ENCODE measurements at regions not wholly inside any gene's neighbourhood (a gene's known extent, or its start where the extent isn't known, plus 50 kb on each side); places are given as distances from the start of the nearest gene placed in this dataset.
A peak's percentile ranks its signal among the peaks of the same experiment; 100 is the strongest.

DNA sequence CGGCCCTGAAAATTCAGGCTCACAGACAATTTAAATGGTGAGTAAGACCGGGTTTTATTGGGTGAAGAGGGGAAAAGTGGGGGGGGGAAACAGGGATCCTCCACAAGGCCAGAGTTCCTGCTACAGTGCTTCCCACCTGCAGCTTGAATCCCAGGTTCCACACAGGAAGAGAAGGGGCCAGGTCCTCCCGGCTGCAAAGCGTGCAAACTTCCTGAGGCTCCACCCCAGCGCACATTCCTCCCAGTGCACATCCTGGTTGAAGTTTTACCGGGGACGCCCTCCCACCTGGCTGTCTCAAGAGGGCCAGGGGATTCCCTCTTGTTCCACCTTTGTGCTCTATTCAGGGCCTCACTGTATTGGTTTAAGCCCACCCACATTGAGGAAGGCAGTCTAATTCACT, 347.7 kb upstream of the REG3G start:
- Histone ChIP-seq H3K4me3 (replicated peaks in 1 of 4; ENCODE audit: control extremely low read depth in 1 of 4, insufficient read depth in 1 of 4, low read depth in 3 of 4, low read length in 4 of 4) (no peak overlapping the region), H3K27ac (ENCODE audit: insufficient read depth, low read length) (no peak overlapping the region), H3K9me3 (ENCODE audit: control insufficient read depth, insufficient read depth, low read depth, low read length) (no peaks in the 10 kb centered on the region), H3K4me2 (ENCODE audit: extremely low read depth, insufficient read depth, low read length) (no peak overlapping the region), H3K36me3 (ENCODE audit: control insufficient read depth, insufficient read depth, low read length) (no peaks in the 10 kb centered on the region), H3K9ac (ENCODE audit: insufficient read depth, low read length) (no peak overlapping the region), H3K79me2 (ENCODE audit: control insufficient read depth, insufficient read depth, low read length) (no peaks in the 10 kb centered on the region), H4K20me1 (ENCODE audit: control insufficient read depth, extremely low read depth, insufficient read depth, low read length) (no peaks in the 10 kb centered on the region), H2AFZ (ENCODE audit: low read length) (no peak overlapping the region), H3K27me3 (ENCODE audit: control insufficient read depth, insufficient read depth, low read length) (no peaks in the 10 kb centered on the region), H3K4me1 (ENCODE audit: control insufficient read depth, extremely low read depth, insufficient read depth, low read length) (no peaks in the 10 kb centered on the region)
- TF ChIP-seq EZH2 (IDR thresholded peaks at IDR 0.05; ENCODE audit: low read length, missing control alignments) (no peak), CTCF (conservative IDR thresholded peaks at IDR 0.05 in 1 of 2, IDR thresholded peaks at IDR 0.05 in 1 of 2; ENCODE audit: low read depth in 1 of 2, low read length in 2 of 2) (no peak)
- DNase-seq (ENCODE audit: low read depth in 2 of 2), result no peak

- DNase-seq (ENCODE audit: low read depth in 2 of 2), result no peak
- Histone ChIP-seq H4K20me1 (ENCODE audit: control insufficient read depth, extremely low read depth, insufficient read depth, low read length) (no peaks in the 10 kb centered on the region), H3K79me2 (ENCODE audit: control insufficient read depth, insufficient read depth, low read length) (no peaks in the 10 kb centered on the region), H3K27me3 (ENCODE audit: control insufficient read depth, insufficient read depth, low read length) (no peaks in the 10 kb centered on the region), H3K27ac (ENCODE audit: insufficient read depth, low read length) (no peak overlapping the region), H3K4me2 (ENCODE audit: extremely low read depth, insufficient read depth, low read length) (no peak overlapping the region), H3K9ac (ENCODE audit: insufficient read depth, low read length) (no peak overlapping the region), H3K9me3 (ENCODE audit: control insufficient read depth, insufficient read depth, low read depth, low read length) (no peaks in the 10 kb centered on the region), H3K36me3 (ENCODE audit: control insufficient read depth, insufficient read depth, low read length) (no peaks in the 10 kb centered on the region), H3K4me3 (replicated peaks in 1 of 4; ENCODE audit: control extremely low read depth in 1 of 4, insufficient read depth in 1 of 4, low read depth in 3 of 4, low read length in 4 of 4) (no peak overlapping the region), H2AFZ (ENCODE audit: low read length) (no peak overlapping the region), H3K4me1 (ENCODE audit: control insufficient read depth, extremely low read depth, insufficient read depth, low read length) (no peaks in the 10 kb centered on the region)
- TF ChIP-seq CTCF (conservative IDR thresholded peaks at IDR 0.05 in 1 of 2, IDR thresholded peaks at IDR 0.05 in 1 of 2; ENCODE audit: low read depth in 1 of 2, low read length in 2 of 2) (no peak), EZH2 (IDR thresholded peaks at IDR 0.05; ENCODE audit: low read length, missing control alignments) (no peak)
Observed at GRCh38 chr2:78681386-78681785, 344.1 kb upstream of the REG3G start.

DNA sequence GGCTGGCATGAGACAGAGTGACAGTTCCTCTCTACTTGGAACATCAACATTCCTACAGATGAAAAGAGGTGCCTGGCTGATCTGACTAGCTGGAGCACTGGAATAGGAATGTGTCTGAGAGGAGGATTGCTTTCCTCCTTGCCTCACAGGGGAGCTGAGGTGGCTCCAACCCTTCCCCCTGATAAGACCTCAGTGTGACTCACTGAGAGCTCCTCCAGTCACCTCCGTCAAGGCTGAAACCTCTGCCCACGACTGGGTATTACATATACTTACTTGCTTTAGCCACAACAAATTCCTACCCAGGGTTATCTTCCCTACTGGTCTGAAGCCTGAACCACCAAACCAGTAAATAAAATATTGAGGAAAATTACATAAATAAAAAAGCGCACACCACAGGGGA, 342.7 kb upstream of the REG3G start:
- peak in 1 of 2 donors; percentile 1 for DNase-seq (ENCODE audit: low read depth in 2 of 2)
- Histone ChIP-seq H3K36me3 (ENCODE audit: control insufficient read depth, insufficient read depth, low read length) (no peaks in the 10 kb centered on the region), H3K79me2 (ENCODE audit: control insufficient read depth, insufficient read depth, low read length) (no peaks in the 10 kb centered on the region), H3K4me3 (replicated peaks in 1 of 4; ENCODE audit: control extremely low read depth in 1 of 4, insufficient read depth in 1 of 4, low read depth in 3 of 4, low read length in 4 of 4) (no peak overlapping the region), H3K27ac (ENCODE audit: insufficient read depth, low read length) (no peak overlapping the region), H3K4me2 (ENCODE audit: extremely low read depth, insufficient read depth, low read length) (no peak overlapping the region), H3K9ac (ENCODE audit: insufficient read depth, low read length) (no peak overlapping the region), H2AFZ (ENCODE audit: low read length) (no peak overlapping the region), H3K27me3 (ENCODE audit: control insufficient read depth, insufficient read depth, low read length) (no peaks in the 10 kb centered on the region), H3K4me1 (ENCODE audit: control insufficient read depth, extremely low read depth, insufficient read depth, low read length) (no peaks in the 10 kb centered on the region), H3K9me3 (ENCODE audit: control insufficient read depth, insufficient read depth, low read depth, low read length) (no peaks in the 10 kb centered on the region), H4K20me1 (ENCODE audit: control insufficient read depth, extremely low read depth, insufficient read depth, low read length) (no peaks in the 10 kb centered on the region)
- TF ChIP-seq EZH2 (IDR thresholded peaks at IDR 0.05; ENCODE audit: low read length, missing control alignments) (no peak), CTCF (conservative IDR thresholded peaks at IDR 0.05 in 1 of 2, IDR thresholded peaks at IDR 0.05 in 1 of 2; ENCODE audit: low read depth in 1 of 2, low read length in 2 of 2) (no peak)
